Sigmoid colon (tissue), 6 donors: ENCODE measurements at regions not wholly inside any gene's neighbourhood (a gene's known extent, or its start where the extent isn't known, plus 50 kb on each side); places are given as distances from the start of the nearest gene placed in this dataset.
"Not testable (repeated sequence)": the region's sequence is repeated elsewhere in the genome, so short reads cannot be mapped to it uniquely, and the experiment has no call there.

ENCODE experiments used
- DNase-seq: peaks from one replicate; pipeline ENCODE4 v3.0.0-alpha.2; 2019
- H3K27ac ChIP-seq, 4 donors: fragments of 200-600 bp; sonication (generic); one replicate each; pipeline ENCODE4 v1.5.1; 2016 to 2019; ENCODE audit warnings: mild to moderate bottlenecking in 1 of 4
- H3K27me3 ChIP-seq, 3 donors: fragments of 200-600 bp; sonication (generic); one replicate each; pipeline ENCODE4 v1.5.1; 2019; ENCODE audit warnings: mild to moderate bottlenecking in 1 of 3
- H3K36me3 ChIP-seq, 4 donors: fragments of 200-600 bp; sonication (generic); one replicate each; pipeline ENCODE4 v1.5.1; 2016 to 2019
- H3K4me1 ChIP-seq, 4 donors: fragments of 200-600 bp; sonication (generic); one replicate each; pipeline ENCODE4 v1.5.1; 2017 to 2019
- H3K4me3 ChIP-seq, 4 donors: fragments of 200-600 bp; sonication (generic); one replicate each; pipeline ENCODE4 v1.5.1; 2017 to 2019; ENCODE audit warnings: mild to moderate bottlenecking in 2 of 4, moderate library complexity in 1 of 4
- H3K9me3 ChIP-seq, 4 donors: fragments of 200-600 bp in 3 of 4; sonication (generic) in 3 of 4; one replicate each; pipeline versions ENCODE4 v1.5.1 to v1.6.1; 2013 to 2019
- CTCF ChIP-seq, 4 experiments: fragments of 450-650 bp in 3 of 4; fragments of 200-600 bp in 1 of 4; IDR thresholded peaks; one replicate each; pipeline ENCODE4 v1.5.1; 2016 to 2019; ENCODE audit warnings: antibody characterized with exemption in 4 of 4, mild to moderate bottlenecking in 3 of 4, moderate library complexity in 2 of 4
- EP300 ChIP-seq, 4 donors: sonication (generic); formaldehyde crosslinking; IDR thresholded peaks; one replicate each; pipeline ENCODE4 v1.6.1; 2017; ENCODE audit warnings: antibody characterized with exemption in 4 of 4
- POLR2A ChIP-seq, 2 donors: fragments of 450-650 bp; IDR thresholded peaks; one replicate each; pipeline ENCODE4 v1.6.1; 2016; ENCODE audit warnings: antibody characterized with exemption in 2 of 2, mild to moderate bottlenecking in 2 of 2, moderate library complexity in 2 of 2
- POLR2AphosphoS5 ChIP-seq, 4 donors: sonication (generic); formaldehyde crosslinking; IDR thresholded peaks; one replicate each; pipeline ENCODE4 v1.6.1; 2017; ENCODE audit warnings: antibody characterized with exemption in 4 of 4
- WGBS, 2 donors: extraction: QIAGEN DNeasy Blood & Tissue Kit; methylation state at CpG; one replicate each; pipeline ENCODE4 v1.1.7; 2013; 5-methylcytosine and 5-hydroxymethylcytosine counted together
- intact Hi-C: fragments of 100-400 bp; cut with DNase I; formaldehyde crosslinking; loops from one replicate; pipeline ENCODE4 v1.15.1; 2023
- donor health status: healthy with polysubstance abuse.
- donor health status: healthy.

GRCh38 chr6:67792996-67793395, 842.1 kb upstream of the ADGRB3 start:
- intact Hi-C loops: no loop called here
- H3K9me3 ChIP-seq: no peaks in the 10 kb centered on the region
- TF ChIP-seq POLR2AphosphoS5 (IDR thresholded peaks at IDR 0.05) (no peak), POLR2A (IDR thresholded peaks at IDR 0.05) (no peak), EP300 (IDR thresholded peaks at IDR 0.05) (no peak), CTCF (IDR thresholded peaks at IDR 0.05) (no peak)
- DNase-seq: no peak
- no peak overlapping the region for H3K4me3 ChIP-seq
- no peak overlapping the region for H3K27ac ChIP-seq
- no peaks in the 10 kb centered on the region for H3K36me3 ChIP-seq
- H3K4me1 ChIP-seq: no peaks in the 10 kb centered on the region
- H3K27me3 ChIP-seq: no peaks in the 10 kb centered on the region
- 36 to 56% methylated on average over 2 of the region's 2 CpGs for WGBS, 2 donors

- TF ChIP-seq POLR2AphosphoS5 (IDR thresholded peaks at IDR 0.05): no peak
- TF ChIP-seq CTCF (IDR thresholded peaks at IDR 0.05): no peak
- no peak for TF ChIP-seq POLR2A (IDR thresholded peaks at IDR 0.05)
- no peak for TF ChIP-seq EP300 (IDR thresholded peaks at IDR 0.05)
- Histone ChIP-seq H3K36me3 (no peaks in the 10 kb centered on the region), H3K4me3 (no peak overlapping the region), H3K9me3 (no peaks in the 10 kb centered on the region), H3K4me1 (no peaks in the 10 kb centered on the region), H3K27ac (no peak overlapping the region), H3K27me3 (no peaks in the 10 kb centered on the region)
- no peak for DNase-seq
- intact Hi-C loops: no loop called here
- WGBS, 2 donors: 20 to 60% methylated on average over 1 of the region's 1 CpG
Observed at GRCh38 chr6:67790569-67790968, 844.5 kb upstream of the ADGRB3 start.

GRCh38 chr6:67787119-67787518, 848.0 kb upstream of the ADGRB3 start:
- 30 to 83% methylated on average over 1 of the region's 1 CpG for WGBS, 2 donors
- intact Hi-C loops, H3K4me3 ChIP-seq, H3K4me1 ChIP-seq, H3K27ac ChIP-seq, H3K36me3 ChIP-seq, DNase-seq, H3K9me3 ChIP-seq, H3K27me3 ChIP-seq: not testable (repeated sequence)

GRCh38 chr6:67779876-67780275, 855.2 kb upstream of the ADGRB3 start:
- no peak for DNase-seq
- no peaks in the 10 kb centered on the region for H3K4me1 ChIP-seq
- intact Hi-C loops: no loop called here
- H3K4me3 ChIP-seq: no peak overlapping the region
- no peaks in the 10 kb centered on the region for H3K27me3 ChIP-seq
- H3K36me3 ChIP-seq: no peaks in the 10 kb centered on the region
- TF ChIP-seq EP300 (IDR thresholded peaks at IDR 0.05) (no peak), CTCF (IDR thresholded peaks at IDR 0.05) (no peak), POLR2A (IDR thresholded peaks at IDR 0.05) (no peak), POLR2AphosphoS5 (IDR thresholded peaks at IDR 0.05) (no peak)
- H3K9me3 ChIP-seq: no peaks in the 10 kb centered on the region
- WGBS, 2 donors: 77 to 82% methylated on average over 3 of the region's 3 CpGs
- H3K27ac ChIP-seq: no peak overlapping the region

GRCh38 chr6:67775333-67775732, 859.7 kb upstream of the ADGRB3 start:
- DNase-seq: no peak
- intact Hi-C loops: no loop called here
- 76 to 83% methylated on average over 1 of the region's 1 CpG for WGBS, 2 donors

More at GRCh38 chr6:67775333-67775732, 859.7 kb upstream of the ADGRB3 start:
- peaks cover 0 to 2% (median 0%) of the 10 kb centered on the region in 4 donors for H3K4me1 ChIP-seq
- TF ChIP-seq POLR2AphosphoS5 (IDR thresholded peaks at IDR 0.05): no peak
- no peak for TF ChIP-seq CTCF (IDR thresholded peaks at IDR 0.05)
- no peak for TF ChIP-seq EP300 (IDR thresholded peaks at IDR 0.05)
- TF ChIP-seq POLR2A (IDR thresholded peaks at IDR 0.05): no peak
- peaks cover 0 to 4% (median 0%) of the 10 kb centered on the region in 4 donors for H3K9me3 ChIP-seq
- no peaks in the 10 kb centered on the region for H3K27me3 ChIP-seq
- no peak overlapping the region for H3K27ac ChIP-seq
- no peaks in the 10 kb centered on the region for H3K36me3 ChIP-seq
- no peak overlapping the region for H3K4me3 ChIP-seq
